Osteoblast (primary cell): ENCODE measurements at regions not wholly inside any gene's neighbourhood (a gene's known extent, or its start where the extent isn't known, plus 50 kb on each side); places are given as distances from the start of the nearest gene placed in this dataset.
A peak's percentile ranks its signal among the peaks of the same experiment; 100 is the strongest.

ENCODE experiments used
- DNase-seq: peaks from one replicate; pipeline ENCODE4 v3.0.0; 2011; ENCODE audit warnings: low spot score, mixed read lengths; ENCODE audit not compliant: insufficient read length; ENCODE audit errors: missing footprints
- H2AFZ ChIP-seq: 2 replicates; pipeline ENCODE4 v1.6.0; 2011; ENCODE audit warnings: mild to moderate bottlenecking, low read length
- H3K27ac ChIP-seq: 2 replicates; pipeline ENCODE4 v1.5.1; 2011; ENCODE audit warnings: mild to moderate bottlenecking, low read depth, low read length, moderate library complexity
- H3K27me3 ChIP-seq: 2 replicates; pipeline ENCODE4 v1.6.0; 2012; ENCODE audit warnings: mild to moderate bottlenecking, control low read depth, inconsistent platforms, low read length, moderate library complexity; ENCODE audit not compliant: insufficient read depth
- H3K36me3 ChIP-seq: 2 replicates; pipeline ENCODE4 v1.5.1; 2011; ENCODE audit warnings: mild to moderate bottlenecking, low read length, control low read depth, moderate library complexity; ENCODE audit not compliant: insufficient read depth
- H3K4me1 ChIP-seq: 2 replicates; pipeline ENCODE4 v1.5.1; 2011; ENCODE audit warnings: mild to moderate bottlenecking, low read length, control low read depth, moderate library complexity; ENCODE audit not compliant: insufficient read depth
- H3K4me2 ChIP-seq: 2 replicates; pipeline ENCODE4 v1.6.0; 2011; ENCODE audit warnings: mild to moderate bottlenecking, low read length; ENCODE audit not compliant: insufficient read depth
- H3K4me3 ChIP-seq: fragments of 200-600 bp; sonication (generic); 3 replicates; pipeline ENCODE4 v1.5.1; 2012; ENCODE audit warnings: mild to moderate bottlenecking, low read length, inconsistent platforms; ENCODE audit not compliant: insufficient read depth
- H3K79me2 ChIP-seq: 2 replicates; pipeline ENCODE4 v1.6.0; 2012; ENCODE audit warnings: mild to moderate bottlenecking, low read length, control low read depth, inconsistent platforms; ENCODE audit not compliant: insufficient read depth
- H3K9me3 ChIP-seq: 2 replicates; pipeline ENCODE4 v1.5.1; 2011; ENCODE audit warnings: low read depth, low read length, control low read depth
- H4K20me1 ChIP-seq: 2 replicates; pipeline ENCODE4 v1.6.0; 2012; ENCODE audit warnings: mild to moderate bottlenecking, low read length, control low read depth; ENCODE audit not compliant: insufficient read depth
- CTCF ChIP-seq: IDR thresholded peaks from 2 replicates; pipeline ENCODE4 v1.5.1; 2011; ENCODE audit warnings: mild to moderate bottlenecking, low read depth, low read length, moderate library complexity; ENCODE audit errors: extremely low read depth

DNA sequence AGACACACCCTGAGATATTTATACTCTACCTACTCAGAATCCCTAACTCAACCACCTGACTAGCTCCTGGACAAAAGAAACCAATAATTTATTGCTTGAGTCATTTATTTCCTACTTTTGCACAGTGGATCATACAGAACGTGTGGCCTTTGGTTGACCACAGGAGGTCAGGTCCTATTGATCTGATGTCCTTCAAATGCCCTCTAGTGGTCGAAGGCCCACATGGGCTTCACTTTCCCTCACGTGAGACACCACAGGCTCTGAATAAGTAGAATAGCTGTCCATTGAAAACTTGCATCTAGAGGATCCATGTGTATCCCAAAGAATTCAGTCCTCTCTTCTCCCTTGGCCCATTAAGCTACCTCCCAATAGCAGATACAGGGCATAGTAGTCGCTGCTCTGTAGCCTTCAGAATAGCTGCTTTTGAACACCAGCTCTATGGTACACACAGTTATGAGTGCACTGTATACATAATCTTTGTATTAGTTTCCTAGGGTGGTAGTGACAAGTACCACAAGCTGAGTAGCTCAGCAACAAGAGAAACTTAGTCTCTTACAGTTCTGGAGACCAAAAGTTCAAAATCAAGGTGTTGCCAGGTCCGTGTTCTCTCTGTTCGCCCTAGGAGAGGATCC lies 177.6 kb upstream of the SMARCA2 start:
- H3K4me1 ChIP-seq = no peaks in the 10 kb centered on the region
- peak; percentile 33 for TF ChIP-seq CTCF
- no peaks in the 10 kb centered on the region for H3K9me3 ChIP-seq
- H3K36me3 ChIP-seq = no peaks in the 10 kb centered on the region
- H2AFZ ChIP-seq = no peak overlapping the region
- H3K79me2 ChIP-seq = no peaks in the 10 kb centered on the region
- no peak overlapping the region for H3K4me3 ChIP-seq
- DNase-seq = no peak
- H3K4me2 ChIP-seq = no peak overlapping the region
- no peak overlapping the region for H3K27ac ChIP-seq
- H4K20me1 ChIP-seq = no peaks in the 10 kb centered on the region
- no peaks in the 10 kb centered on the region for H3K27me3 ChIP-seq

DNA sequence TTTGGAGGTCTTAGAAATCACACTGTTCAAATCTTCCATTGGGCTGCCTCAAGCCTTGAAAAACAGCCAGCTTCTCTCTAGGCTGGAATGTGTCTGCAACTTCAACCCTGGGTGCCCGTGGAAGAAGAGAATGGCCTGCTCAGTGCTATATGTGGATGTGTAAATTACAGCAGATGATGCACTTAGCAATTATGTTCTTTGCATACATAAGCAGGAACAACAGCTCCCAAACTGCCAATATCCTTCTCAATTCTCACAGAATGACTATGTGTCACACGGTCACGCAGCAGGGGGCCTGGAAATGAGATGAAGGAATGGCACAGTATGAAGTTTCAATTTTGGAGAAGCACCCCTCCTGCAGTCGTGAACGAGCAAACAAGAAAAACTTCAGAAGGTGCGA lies 175.2 kb upstream of the SMARCA2 start:
- Histone ChIP-seq H3K9me3 (no peaks in the 10 kb centered on the region), H3K27me3 (no peaks in the 10 kb centered on the region), H3K79me2 (no peaks in the 10 kb centered on the region), H2AFZ (no peak overlapping the region), H3K4me3 (no peak overlapping the region), H3K27ac (no peak overlapping the region), H3K36me3 (no peaks in the 10 kb centered on the region), H3K4me1 (no peaks in the 10 kb centered on the region), H4K20me1 (no peaks in the 10 kb centered on the region), H3K4me2 (no peak overlapping the region)
- DNase-seq = no peak
- TF ChIP-seq CTCF = no peak

- no peaks in the 10 kb centered on the region for H3K4me1 ChIP-seq
- no peak overlapping the region for H2AFZ ChIP-seq
- no peak for DNase-seq
- H3K27me3 ChIP-seq = no peaks in the 10 kb centered on the region
- no peaks in the 10 kb centered on the region for H3K36me3 ChIP-seq
- no peak overlapping the region for H3K4me2 ChIP-seq
- no peak overlapping the region for H3K4me3 ChIP-seq
- H3K9me3 ChIP-seq = no peaks in the 10 kb centered on the region
- H4K20me1 ChIP-seq = no peaks in the 10 kb centered on the region
- H3K79me2 ChIP-seq = no peaks in the 10 kb centered on the region
- TF ChIP-seq CTCF = no peak
- no peak overlapping the region for H3K27ac ChIP-seq
Observed at GRCh38 chr9:1845425-1845824, 169.7 kb upstream of the SMARCA2 start.

- Histone ChIP-seq H3K4me2 (no peak overlapping the region), H3K4me1 (no peaks in the 10 kb centered on the region), H3K27ac (no peak overlapping the region), H3K79me2 (no peaks in the 10 kb centered on the region), H2AFZ (no peak overlapping the region), H3K9me3 (no peaks in the 10 kb centered on the region), H3K4me3 (no peak overlapping the region), H3K27me3 (no peaks in the 10 kb centered on the region), H4K20me1 (no peaks in the 10 kb centered on the region), H3K36me3 (no peaks in the 10 kb centered on the region)
- DNase-seq = no peak
- no peak for TF ChIP-seq CTCF
Observed at GRCh38 chr9:1855726-1856125, 159.4 kb upstream of the SMARCA2 start.
